WTC11 (cell line): ENCODE measurements at regions not wholly inside any gene's neighbourhood (a gene's known extent, or its start where the extent isn't known, plus 50 kb on each side); places are given as distances from the start of the nearest gene placed in this dataset.

Source experiments
- ATAC-seq: fragments of 200-7000 bp; cut with Tn5 transposase; 2 replicates; pipeline ENCODE4 v1.10.0; 2021; ENCODE audit warnings: mild to moderate bottlenecking, moderate library complexity
- CTCF ChIA-PET: fragments of 300-600 bp; sonication (Branson Sonifier 250); formaldehyde crosslinking; loops from one replicate; lab custom pipeline; 2021; ENCODE audit warnings: antibody characterized with exemption; lab: Charles Lee
- POLR2A ChIA-PET: fragments of 350-600 bp; sonication (Branson Sonifier 250); formaldehyde crosslinking; loops from one replicate; lab custom pipeline; 2021; ENCODE audit warnings: antibody characterized with exemption; lab: Charles Lee
- DNase-seq: peaks from one replicate; pipeline ENCODE4 v3.0.0; 2021; ENCODE audit warnings: low spot score
- H3K27ac Mint-ChIP-seq: 2 replicates; pipeline ENCODE4 v1.8.0; 2021; ENCODE audit warnings: mixed read lengths
- H3K27me3 Mint-ChIP-seq: 2 replicates; pipeline ENCODE4 v1.8.0; 2021; ENCODE audit warnings: low read depth, mild to moderate bottlenecking, moderate library complexity, mixed read lengths
- H3K36me3 Mint-ChIP-seq: 2 replicates; pipeline ENCODE4 v1.8.0; 2021; ENCODE audit warnings: mixed read lengths
- H3K4me1 Mint-ChIP-seq: 2 replicates; pipeline ENCODE4 v1.8.0; 2022; ENCODE audit warnings: mixed read lengths
- H3K4me3 Mint-ChIP-seq: 2 replicates; pipeline ENCODE4 v1.8.0; 2021; ENCODE audit warnings: mild to moderate bottlenecking, moderate library complexity, mixed read lengths
- H3K9me3 Mint-ChIP-seq: 2 replicates; pipeline ENCODE4 v1.8.0; 2021; ENCODE audit warnings: mixed read lengths
- AFF4 ChIP-seq: sonication (generic); formaldehyde crosslinking; IDR thresholded peaks from 2 replicates; pipeline ENCODE4 v1.8.1; 2023; ENCODE audit warnings: mild to moderate bottlenecking, missing genetic modification reagents, borderline replicate concordance
- ATF6 ChIP-seq: sonication (generic); formaldehyde crosslinking; IDR thresholded peaks from 2 replicates; pipeline ENCODE4 v1.8.1; 2023; ENCODE audit warnings: mild to moderate bottlenecking, missing genetic modification reagents
- FOXK1 ChIP-seq: sonication (generic); formaldehyde crosslinking; IDR thresholded peaks from 2 replicates; pipeline ENCODE4 v1.8.0; 2022; ENCODE audit warnings: mild to moderate bottlenecking, moderate library complexity, missing genetic modification reagents
- HMGA2 ChIP-seq: fragments of 250-450 bp; sonication (Bioruptor Pico); IDR thresholded peaks from 2 replicates; pipeline ENCODE4 v1.4.0; 2021; ENCODE audit warnings: mild to moderate bottlenecking, moderate library complexity
- NFYB ChIP-seq: sonication (generic); formaldehyde crosslinking; conservative IDR thresholded peaks from 2 replicates; pipeline ENCODE4 v1.8.0; 2022; ENCODE audit warnings: low read depth, missing genetic modification reagents
- RORB ChIP-seq: fragments of 250-450 bp; sonication (Bioruptor Pico); IDR thresholded peaks from 2 replicates; pipeline ENCODE4 v1.9.0; 2021; ENCODE audit warnings: mild to moderate bottlenecking
- SMAD4 ChIP-seq: sonication (generic); formaldehyde crosslinking; IDR thresholded peaks from 2 replicates; pipeline ENCODE4 v1.8.0; 2022; ENCODE audit warnings: mild to moderate bottlenecking, missing genetic modification reagents
- ZNF416 ChIP-seq: fragments of 250-450 bp; sonication (Bioruptor Pico); IDR thresholded peaks from 2 replicates; pipeline ENCODE4 v1.9.0; 2021; ENCODE audit warnings: mild to moderate bottlenecking, inconsistent platforms
- TF ChIP-seq, protein P1 (sequence below): sonication (generic); formaldehyde crosslinking; IDR thresholded peaks from 2 replicates; pipeline ENCODE4 v1.8.0; 2022; ENCODE audit warnings: missing genetic modification reagents
- TF ChIP-seq, protein P2 (sequence below): sonication (generic); formaldehyde crosslinking; IDR thresholded peaks from 2 replicates; pipeline ENCODE4 v1.8.1; 2023; ENCODE audit warnings: mild to moderate bottlenecking, missing genetic modification reagents, moderate library complexity

- TF ChIP-seq, protein P1, sequence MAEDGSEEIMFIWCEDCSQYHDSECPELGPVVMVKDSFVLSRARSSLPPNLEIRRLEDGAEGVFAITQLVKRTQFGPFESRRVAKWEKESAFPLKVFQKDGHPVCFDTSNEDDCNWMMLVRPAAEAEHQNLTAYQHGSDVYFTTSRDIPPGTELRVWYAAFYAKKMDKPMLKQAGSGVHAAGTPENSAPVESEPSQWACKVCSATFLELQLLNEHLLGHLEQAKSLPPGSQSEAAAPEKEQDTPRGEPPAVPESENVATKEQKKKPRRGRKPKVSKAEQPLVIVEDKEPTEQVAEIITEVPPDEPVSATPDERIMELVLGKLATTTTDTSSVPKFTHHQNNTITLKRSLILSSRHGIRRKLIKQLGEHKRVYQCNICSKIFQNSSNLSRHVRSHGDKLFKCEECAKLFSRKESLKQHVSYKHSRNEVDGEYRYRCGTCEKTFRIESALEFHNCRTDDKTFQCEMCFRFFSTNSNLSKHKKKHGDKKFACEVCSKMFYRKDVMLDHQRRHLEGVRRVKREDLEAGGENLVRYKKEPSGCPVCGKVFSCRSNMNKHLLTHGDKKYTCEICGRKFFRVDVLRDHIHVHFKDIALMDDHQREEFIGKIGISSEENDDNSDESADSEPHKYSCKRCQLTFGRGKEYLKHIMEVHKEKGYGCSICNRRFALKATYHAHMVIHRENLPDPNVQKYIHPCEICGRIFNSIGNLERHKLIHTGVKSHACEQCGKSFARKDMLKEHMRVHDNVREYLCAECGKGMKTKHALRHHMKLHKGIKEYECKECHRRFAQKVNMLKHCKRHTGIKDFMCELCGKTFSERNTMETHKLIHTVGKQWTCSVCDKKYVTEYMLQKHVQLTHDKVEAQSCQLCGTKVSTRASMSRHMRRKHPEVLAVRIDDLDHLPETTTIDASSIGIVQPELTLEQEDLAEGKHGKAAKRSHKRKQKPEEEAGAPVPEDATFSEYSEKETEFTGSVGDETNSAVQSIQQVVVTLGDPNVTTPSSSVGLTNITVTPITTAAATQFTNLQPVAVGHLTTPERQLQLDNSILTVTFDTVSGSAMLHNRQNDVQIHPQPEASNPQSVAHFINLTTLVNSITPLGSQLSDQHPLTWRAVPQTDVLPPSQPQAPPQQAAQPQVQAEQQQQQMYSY (CRISPR knock-in tag): no peak
- no peak for TF ChIP-seq AFF4
- no peak for TF ChIP-seq RORB (CRISPR knock-in tag)
- TF ChIP-seq, protein P2, sequence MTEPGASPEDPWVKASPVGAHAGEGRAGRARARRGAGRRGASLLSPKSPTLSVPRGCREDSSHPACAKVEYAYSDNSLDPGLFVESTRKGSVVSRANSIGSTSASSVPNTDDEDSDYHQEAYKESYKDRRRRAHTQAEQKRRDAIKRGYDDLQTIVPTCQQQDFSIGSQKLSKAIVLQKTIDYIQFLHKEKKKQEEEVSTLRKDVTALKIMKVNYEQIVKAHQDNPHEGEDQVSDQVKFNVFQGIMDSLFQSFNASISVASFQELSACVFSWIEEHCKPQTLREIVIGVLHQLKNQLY (CRISPR knock-in tag): no peak
- no peak for TF ChIP-seq ZNF416 (CRISPR knock-in tag)
Observed at GRCh38 chr22:48042621-48043395, 1280.4 kb downstream of the TBC1D22A start (continued).

GRCh38 chr22:48039326-48039725 is 1276.9 kb downstream of the TBC1D22A start:
- peaks cover 20% of the 10 kb centered on the region for H3K4me1 Mint-ChIP-seq
- POLR2A ChIA-PET: no interaction called here
- no peak overlapping the region for H3K4me3 Mint-ChIP-seq
- no peaks in the 10 kb centered on the region; the same call in 1 of the 2 replicates for H3K9me3 Mint-ChIP-seq
- no peaks in the 10 kb centered on the region for H3K27me3 Mint-ChIP-seq
- TF ChIP-seq FOXK1: no peak
- TF ChIP-seq AFF4: no peak
- TF ChIP-seq RORB (CRISPR knock-in tag): no peak
- TF ChIP-seq HMGA2 (CRISPR knock-in tag): no peak
- TF ChIP-seq NFYB (CRISPR knock-in tag): no peak
- TF ChIP-seq SMAD4 (CRISPR knock-in tag): no peak
- TF ChIP-seq ATF6 (CRISPR knock-in tag): no peak
- H3K27ac Mint-ChIP-seq: no peak overlapping the region
- DNase-seq: no peak
- ATAC-seq: no peak
- CTCF ChIA-PET: interaction anchor here (0.5 kb wide), 1 partner anchor 70 kb away, joined by 4 read pairs; no protein-coding TSS in a partner anchor
- H3K36me3 Mint-ChIP-seq: no peaks in the 10 kb centered on the region
